ENCODE measurements at regions not wholly inside any gene's neighbourhood (a gene's known extent, or its start where the extent isn't known, plus 50 kb on each side); places are given as distances from the start of the nearest gene placed in this dataset.
A peak's percentile ranks its signal among the peaks of the same experiment; 100 is the strongest.

- DNase-seq (ENCODE audit: low read depth): peak; percentile 47
Measured at GRCh38 chr10:113362645-113363091, 190.2 kb upstream of the HABP2 start.

GRCh38 chr10:113364227-113364626 lies 188.6 kb upstream of the HABP2 start:
- DNase-seq (ENCODE audit: low read depth): no peak

GRCh38 chr10:113368666-113369364 lies 184.0 kb upstream of the HABP2 start:
- no peak for DNase-seq (ENCODE audit: low read depth)

- DNase-seq (ENCODE audit: low read depth): no peak
Measured at GRCh38 chr10:113369365-113369694, 183.5 kb upstream of the HABP2 start.

GRCh38 chr10:113376428-113376827 lies 176.4 kb upstream of the HABP2 start:
- no peak for DNase-seq (ENCODE audit: low read depth)

GRCh38 chr10:113379091-113379490 lies 173.8 kb upstream of the HABP2 start:
- no peak for DNase-seq (ENCODE audit: low read depth)

GRCh38 chr10:113381416-113381815 lies 171.4 kb upstream of the HABP2 start:
- no peak for DNase-seq (ENCODE audit: low read depth)

- DNase-seq (ENCODE audit: low read depth): peak; percentile 70
Measured at GRCh38 chr10:113381981-113382509, 170.8 kb upstream of the HABP2 start.

GRCh38 chr10:113382691-113383090 lies 170.2 kb upstream of the HABP2 start:
- no peak for DNase-seq (ENCODE audit: low read depth)

- no peak for DNase-seq (ENCODE audit: low read depth)
Measured at GRCh38 chr10:113384181-113384580, 168.7 kb upstream of the HABP2 start.

GRCh38 chr10:113385021-113385999 lies 167.5 kb upstream of the HABP2 start:
- DNase-seq (ENCODE audit: low read depth): peak; percentile 80

GRCh38 chr10:113386005-113386404 lies 166.8 kb upstream of the HABP2 start:
- DNase-seq (ENCODE audit: low read depth): peak; percentile 57

- no peak for DNase-seq (ENCODE audit: low read depth)
Measured at GRCh38 chr10:113389969-113390368, 162.9 kb upstream of the HABP2 start.

- DNase-seq (ENCODE audit: low read depth): no peak
Measured at GRCh38 chr10:113390896-113391295, 162.0 kb upstream of the HABP2 start.

- DNase-seq (ENCODE audit: low read depth): no peak
Measured at GRCh38 chr10:113397047-113397446, 155.8 kb upstream of the HABP2 start.

GRCh38 chr10:113399065-113399464 lies 153.8 kb upstream of the HABP2 start:
- no peak for DNase-seq (ENCODE audit: low read depth)

GRCh38 chr10:113402602-113403001 lies 150.3 kb upstream of the HABP2 start:
- DNase-seq (ENCODE audit: low read depth): no peak

GRCh38 chr10:113407218-113407617 lies 145.6 kb upstream of the HABP2 start:
- no peak for DNase-seq (ENCODE audit: low read depth)

GRCh38 chr10:113409175-113409574 lies 143.7 kb upstream of the HABP2 start:
- no peak for DNase-seq (ENCODE audit: low read depth)

- no peak for DNase-seq (ENCODE audit: low read depth)
Measured at GRCh38 chr10:113410618-113411017, 142.2 kb upstream of the HABP2 start.

- no peak for DNase-seq (ENCODE audit: low read depth)
Measured at GRCh38 chr10:113411456-113411855, 141.4 kb upstream of the HABP2 start.

GRCh38 chr10:113412161-113412560 lies 140.7 kb upstream of the HABP2 start:
- DNase-seq (ENCODE audit: low read depth): no peak

- DNase-seq (ENCODE audit: low read depth): no peak
Measured at GRCh38 chr10:113414543-113414942, 138.3 kb upstream of the HABP2 start.
